ENCODE measurements at regions not wholly inside any gene's neighbourhood (a gene's known extent, or its start where the extent isn't known, plus 50 kb on each side); places are given as distances from the start of the nearest gene placed in this dataset.
"Not testable (repeated sequence)": the region's sequence is repeated elsewhere in the genome, so short reads cannot be mapped to it uniquely, and the experiment has no call there.

GRCh38 chr1:206408371-206409288 is 61.6 kb upstream of the IKBKE start:
- DNase-seq (ENCODE audit: low spot score): not testable (repeated sequence)

GRCh38 chr1:206411321-206411720 is 59.0 kb upstream of the IKBKE start:
- DNase-seq (ENCODE audit: low spot score): no peak

- DNase-seq (ENCODE audit: low spot score): no peak
Measured at GRCh38 chr1:206415942-206416341, 54.3 kb upstream of the IKBKE start.

- DNase-seq (ENCODE audit: low spot score): no peak
Measured at GRCh38 chr1:206417774-206418614, 52.3 kb upstream of the IKBKE start.

- no peak for DNase-seq (ENCODE audit: low spot score)
Measured at GRCh38 chr1:206419250-206419649, 51.0 kb upstream of the IKBKE start.

GRCh38 chr1:206419783-206420182 is 50.5 kb upstream of the IKBKE start:
- DNase-seq (ENCODE audit: low spot score): no peak

GRCh38 chr1:206420471-206420870 is 49.8 kb upstream of the IKBKE start:
- DNase-seq (ENCODE audit: low spot score): no peak
